WI38 (cell line): ENCODE measurements at regions not wholly inside any gene's neighbourhood (a gene's known extent, or its start where the extent isn't known, plus 50 kb on each side); places are given as distances from the start of the nearest gene placed in this dataset.
A peak's percentile ranks its signal among the peaks of the same experiment; 100 is the strongest.

Experiments used
- H3K4me3 ChIP-seq: 2 replicates; pipeline ENCODE4 v1.5.1; 2011; ENCODE audit warnings: low read depth, mild to moderate bottlenecking, control low read depth, low read length
- TF ChIP-seq, protein P1 (sequence below): IDR thresholded peaks from 2 replicates; pipeline ENCODE4 v1.5.1; 2012; ENCODE audit warnings: low read depth, mild to moderate bottlenecking, control low read depth, low read length

DNA sequence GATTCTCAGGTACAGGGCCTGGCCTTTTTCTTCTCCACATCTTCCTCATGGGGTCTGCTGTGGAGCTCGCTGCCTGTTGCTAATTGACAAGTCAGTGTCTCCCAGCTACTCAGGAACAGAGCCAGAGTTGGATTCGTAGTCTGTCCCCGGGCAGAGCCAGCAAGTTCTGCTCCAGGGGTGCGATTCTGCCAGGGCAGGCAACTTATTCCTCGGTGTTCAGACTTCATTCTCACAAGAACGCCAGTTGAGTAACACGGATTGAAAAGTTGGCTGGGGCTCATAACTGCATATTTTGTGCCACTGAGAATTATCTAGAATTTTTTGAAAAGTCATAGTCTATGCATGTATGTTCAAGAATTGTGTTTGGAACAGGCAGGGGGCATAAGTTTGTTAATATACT, 336.7 kb upstream of the NPVF start:
- no peak overlapping the region for H3K4me3 ChIP-seq
- TF ChIP-seq, protein P1, sequence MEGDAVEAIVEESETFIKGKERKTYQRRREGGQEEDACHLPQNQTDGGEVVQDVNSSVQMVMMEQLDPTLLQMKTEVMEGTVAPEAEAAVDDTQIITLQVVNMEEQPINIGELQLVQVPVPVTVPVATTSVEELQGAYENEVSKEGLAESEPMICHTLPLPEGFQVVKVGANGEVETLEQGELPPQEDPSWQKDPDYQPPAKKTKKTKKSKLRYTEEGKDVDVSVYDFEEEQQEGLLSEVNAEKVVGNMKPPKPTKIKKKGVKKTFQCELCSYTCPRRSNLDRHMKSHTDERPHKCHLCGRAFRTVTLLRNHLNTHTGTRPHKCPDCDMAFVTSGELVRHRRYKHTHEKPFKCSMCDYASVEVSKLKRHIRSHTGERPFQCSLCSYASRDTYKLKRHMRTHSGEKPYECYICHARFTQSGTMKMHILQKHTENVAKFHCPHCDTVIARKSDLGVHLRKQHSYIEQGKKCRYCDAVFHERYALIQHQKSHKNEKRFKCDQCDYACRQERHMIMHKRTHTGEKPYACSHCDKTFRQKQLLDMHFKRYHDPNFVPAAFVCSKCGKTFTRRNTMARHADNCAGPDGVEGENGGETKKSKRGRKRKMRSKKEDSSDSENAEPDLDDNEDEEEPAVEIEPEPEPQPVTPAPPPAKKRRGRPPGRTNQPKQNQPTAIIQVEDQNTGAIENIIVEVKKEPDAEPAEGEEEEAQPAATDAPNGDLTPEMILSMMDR, result no peak

GRCh38 chr7:25565949-25566348, 337.7 kb upstream of the NPVF start:
- TF ChIP-seq, protein P1, result peak; percentile 100
- no peak overlapping the region for H3K4me3 ChIP-seq

- TF ChIP-seq, protein P1, result no peak
Observed at GRCh38 chr7:25567430-25567829, 339.1 kb upstream of the NPVF start.

GRCh38 chr7:25569765-25570164, 341.5 kb upstream of the NPVF start:
- H3K4me3 ChIP-seq, result no peak overlapping the region
- TF ChIP-seq, protein P1, result no peak

More at GRCh38 chr7:25567430-25567829, 339.1 kb upstream of the NPVF start:
- H3K4me3 ChIP-seq, result no peak overlapping the region

DNA sequence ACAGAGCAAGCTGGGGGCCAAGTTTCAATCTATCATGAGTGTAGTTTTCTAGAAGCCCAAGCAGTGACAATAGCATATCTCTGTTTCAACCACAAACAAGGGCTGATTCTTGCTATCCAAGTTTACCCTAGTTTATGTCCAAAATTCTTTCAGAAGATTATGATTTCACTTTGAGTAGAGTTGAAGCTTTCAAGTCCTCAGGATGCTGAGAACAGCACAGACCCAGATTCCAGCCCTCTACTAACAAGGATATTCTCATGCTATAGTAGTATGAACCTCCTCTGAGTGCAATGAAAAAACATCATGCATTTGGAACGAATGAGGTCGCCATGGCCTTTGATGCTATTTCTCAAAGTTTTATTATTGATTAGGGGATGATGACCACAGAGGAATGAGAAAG, 344.1 kb upstream of the NPVF start:
- H3K4me3 ChIP-seq, result no peak overlapping the region
- TF ChIP-seq, protein P1, result no peak

DNA sequence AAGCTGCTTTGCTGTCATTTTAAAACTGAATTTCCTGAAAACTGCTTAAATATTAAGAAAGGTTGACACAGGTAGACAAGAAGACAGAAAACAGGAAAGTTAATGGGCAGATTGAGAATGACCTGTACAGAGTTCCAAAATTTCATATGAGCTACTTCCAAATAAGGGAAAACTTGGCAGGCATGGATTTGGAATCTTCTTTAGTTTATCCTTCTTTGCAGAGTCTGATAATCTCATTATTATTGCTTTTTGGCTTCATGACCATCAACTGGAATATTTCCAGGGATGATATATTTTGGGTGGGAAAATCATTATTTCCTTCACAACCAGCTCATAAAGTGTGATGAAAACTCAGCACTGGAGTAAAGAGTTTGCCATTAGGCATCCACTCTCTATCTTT, 346.5 kb upstream of the NPVF start:
- TF ChIP-seq, protein P1, result no peak
- H3K4me3 ChIP-seq, result no peak overlapping the region

- no peak overlapping the region for H3K4me3 ChIP-seq
- TF ChIP-seq, protein P1, result no peak
Observed at GRCh38 chr7:25575634-25576033, 347.3 kb upstream of the NPVF start.
